Breast epithelium (tissue), 3 donors: ENCODE measurements at regions not wholly inside any gene's neighbourhood (a gene's known extent, or its start where the extent isn't known, plus 50 kb on each side); places are given as distances from the start of the nearest gene placed in this dataset.

Experiments used
- CTCF ChIP-seq, 3 donors: fragments of 450-650 bp; IDR thresholded peaks; one replicate each; pipeline ENCODE4 v1.5.1; 2016 to 2017; ENCODE audit warnings: antibody characterized with exemption in 3 of 3, mild to moderate bottlenecking in 3 of 3, moderate library complexity in 3 of 3
- POLR2A ChIP-seq: fragments of 450-650 bp; IDR thresholded peaks from one replicate; pipeline ENCODE4 v1.6.1; 2016; ENCODE audit warnings: antibody characterized with exemption, mild to moderate bottlenecking, moderate library complexity
- POLR2AphosphoS5 ChIP-seq, 3 donors: sonication (generic); formaldehyde crosslinking; IDR thresholded peaks; one replicate each; pipeline ENCODE4 v1.6.1; 2017; ENCODE audit warnings: antibody characterized with exemption in 3 of 3

- TF ChIP-seq POLR2A, result no peak
- no peak for TF ChIP-seq CTCF (IDR thresholded peaks at IDR 0.05)
- TF ChIP-seq POLR2AphosphoS5 (IDR thresholded peaks at IDR 0.05), result no peak
These were observed 263.5 kb upstream of the PTPRD start for GRCh38 chr9:10876333-10876732.
